GM19372 (cell line): ENCODE measurements at regions not wholly inside any gene's neighbourhood (a gene's known extent, or its start where the extent isn't known, plus 50 kb on each side); places are given as distances from the start of the nearest gene placed in this dataset.
"Not testable (repeated sequence)": the region's sequence is repeated elsewhere in the genome, so short reads cannot be mapped to it uniquely, and the experiment has no call there.

ENCODE experiments used
- ATAC-seq: cut with Tn5 transposase; IDR thresholded peaks from one replicate; pipeline ENCODE4 v1.9.1; 2021; ENCODE audit warnings: mild to moderate bottlenecking, low read depth, moderate library complexity; ENCODE audit not compliant: unreplicated experiment

DNA sequence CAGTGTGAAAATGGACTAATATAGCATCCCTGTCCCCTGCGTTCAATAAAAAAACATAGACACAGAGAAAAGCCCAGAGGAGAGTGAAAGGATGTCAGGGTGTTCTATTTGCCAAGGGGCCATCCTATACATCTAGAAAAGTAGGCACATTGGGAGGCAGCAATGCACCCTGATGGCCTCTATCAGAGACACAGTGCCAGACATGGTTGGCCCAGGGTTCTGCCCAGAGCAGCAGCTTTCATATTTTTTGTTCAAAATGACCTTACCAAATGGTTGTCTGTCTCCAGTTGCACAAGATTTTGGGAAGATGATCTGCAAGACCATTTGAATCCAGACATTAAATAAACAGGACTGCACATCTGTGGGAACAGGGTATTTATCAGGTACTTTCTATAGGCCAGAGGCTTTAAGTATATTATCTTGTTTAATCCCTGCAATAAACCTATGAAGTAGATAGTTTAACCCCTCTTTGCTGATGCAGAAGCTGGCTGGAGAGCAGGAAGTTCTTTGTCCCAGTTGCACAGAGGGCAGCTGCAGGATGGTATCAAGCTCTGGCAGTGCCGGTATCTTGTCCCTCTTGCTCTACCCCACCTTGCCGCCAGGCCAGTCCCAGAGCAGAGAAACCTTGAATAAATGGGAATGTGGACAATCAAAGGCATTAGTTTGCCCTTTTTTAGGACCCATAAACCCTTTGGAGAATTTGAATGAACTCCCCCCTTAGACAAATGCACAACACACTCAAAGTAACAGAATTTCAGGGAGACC, 171.8 kb upstream of the PWP1 start:
- no peak for ATAC-seq

DNA sequence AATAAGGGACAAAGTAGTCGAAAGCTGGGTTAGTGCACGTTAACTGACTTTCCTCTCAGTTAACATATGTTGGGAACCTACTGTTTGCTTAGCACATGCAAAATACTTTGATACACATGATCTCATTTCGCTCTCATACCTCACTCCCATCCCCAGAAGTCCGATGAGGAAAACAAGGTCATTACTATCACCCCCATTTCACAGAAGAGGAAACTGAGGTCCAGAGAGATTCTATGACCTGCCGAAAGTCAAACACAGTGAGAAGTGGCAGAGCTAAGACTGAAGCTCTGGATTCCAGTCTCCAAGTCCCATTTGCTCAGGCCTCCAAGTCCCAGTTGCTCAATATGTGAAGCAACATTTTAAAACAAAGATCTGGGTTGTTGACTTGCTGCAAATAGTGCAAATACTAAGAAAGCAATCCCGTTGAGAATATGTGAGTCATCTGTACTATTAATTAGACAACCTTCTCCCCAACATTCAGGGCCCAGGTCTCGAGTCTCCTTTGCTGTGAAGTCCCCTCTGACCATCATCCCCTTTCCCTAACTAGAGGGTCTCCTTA, 170.6 kb upstream of the PWP1 start:
- no peak for ATAC-seq

DNA sequence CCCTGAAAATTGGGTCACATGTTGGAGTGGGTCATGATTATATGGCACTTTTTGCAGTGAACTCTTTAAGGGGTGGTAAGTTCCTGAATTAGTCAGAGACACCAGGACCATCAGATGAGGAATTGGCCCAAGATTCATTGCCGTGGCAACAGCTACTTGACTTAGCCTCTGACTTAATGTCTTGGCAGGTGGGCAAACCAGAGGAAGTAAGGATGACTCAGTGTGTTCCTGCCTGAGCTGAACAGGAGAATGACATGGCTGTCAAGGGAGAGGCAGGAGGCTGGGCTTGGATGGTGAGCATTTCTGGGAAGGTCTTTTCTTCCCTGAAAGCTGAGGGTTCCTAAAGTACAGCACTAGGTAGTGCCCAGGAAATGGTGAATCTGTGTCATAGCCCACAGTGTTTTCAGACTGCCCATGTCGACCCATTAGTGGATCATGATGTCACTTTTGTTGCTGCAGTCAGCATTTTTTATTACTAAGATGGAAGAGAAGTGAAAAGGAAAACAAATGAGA, 170.1 kb upstream of the PWP1 start:
- no peak for ATAC-seq

DNA sequence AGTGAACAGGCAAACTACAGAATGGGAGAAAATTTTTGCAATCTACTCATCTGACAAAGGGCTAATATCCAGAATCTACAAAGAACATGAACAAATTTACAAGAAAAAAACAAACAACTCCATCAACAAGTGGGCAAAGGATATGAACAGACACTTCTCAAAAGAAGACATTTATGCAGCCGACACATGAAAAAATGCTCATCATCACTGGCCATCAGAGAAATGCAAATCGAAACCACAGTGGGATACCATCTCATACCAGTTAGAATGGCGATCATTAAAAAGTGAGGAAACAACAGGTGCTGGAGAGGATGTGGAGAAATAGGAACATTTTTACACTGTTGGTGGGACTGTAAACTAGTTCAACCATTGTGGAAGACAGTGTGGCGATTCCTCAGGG, 167.8 kb upstream of the PWP1 start:
- not testable (repeated sequence) for ATAC-seq

DNA sequence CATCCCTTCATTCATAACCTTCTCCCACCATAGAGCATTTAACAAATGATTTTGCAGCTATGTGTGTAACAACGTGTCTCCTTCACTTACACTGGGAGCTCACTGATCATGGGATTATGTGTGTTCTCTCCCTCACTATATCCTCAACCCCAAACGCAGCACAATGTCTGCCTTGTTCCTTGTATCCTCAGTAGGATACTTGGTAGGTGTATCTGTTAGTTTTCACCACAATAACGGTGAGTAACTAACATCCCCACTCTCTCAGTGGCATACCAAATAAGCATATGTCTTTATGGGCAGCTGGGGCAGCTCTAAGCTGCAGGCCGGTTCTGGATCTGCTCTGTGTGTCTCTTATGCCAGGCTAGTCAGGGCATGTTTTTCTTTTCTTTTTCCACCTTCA, 166.7 kb upstream of the PWP1 start:
- ATAC-seq, result no peak

DNA sequence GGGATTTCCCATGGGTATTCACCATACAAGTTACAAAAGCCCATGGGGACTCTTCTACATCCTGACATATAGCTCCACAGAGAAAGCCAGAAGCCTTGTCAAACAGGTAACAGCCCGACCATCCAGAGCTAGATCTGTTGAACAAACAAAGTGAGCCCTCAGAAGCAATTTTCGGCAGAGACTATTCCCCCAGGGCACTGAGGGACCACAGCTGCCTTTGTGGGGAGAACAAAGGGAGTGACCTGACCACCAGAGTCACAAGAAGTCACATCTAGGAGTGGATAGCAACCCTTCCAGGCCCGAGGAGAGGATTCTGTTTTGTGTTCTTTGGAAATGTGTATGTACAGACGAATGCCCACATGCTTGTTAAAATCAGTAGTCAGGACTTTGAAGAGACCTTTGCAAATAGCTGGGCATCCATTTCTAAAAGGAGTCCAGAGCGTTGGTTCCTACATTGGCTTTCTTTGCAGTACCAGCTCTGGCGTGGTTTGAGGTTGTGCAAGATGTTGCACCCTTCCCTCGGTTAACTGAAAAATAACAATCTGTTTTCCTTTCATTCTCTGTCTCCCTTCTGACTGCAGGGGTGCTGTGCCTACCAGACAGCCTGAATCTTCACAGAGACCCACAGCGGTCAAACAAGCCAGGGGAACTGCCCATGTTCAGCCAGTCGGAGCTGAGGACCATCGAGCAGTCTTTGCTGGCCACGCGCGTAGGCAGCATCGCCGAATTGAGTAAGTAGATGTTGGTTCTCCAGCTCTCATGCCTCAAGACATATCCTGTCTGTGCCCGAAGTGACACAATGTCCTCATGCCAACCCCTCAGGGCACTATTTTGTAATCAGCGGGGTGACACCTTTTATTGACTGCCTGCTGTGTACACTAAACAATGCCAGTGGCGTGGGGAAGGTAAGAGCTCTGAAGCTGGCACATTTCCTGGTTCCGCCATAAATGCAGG, 165.4 kb upstream of the PWP1 start:
- no peak for ATAC-seq

DNA sequence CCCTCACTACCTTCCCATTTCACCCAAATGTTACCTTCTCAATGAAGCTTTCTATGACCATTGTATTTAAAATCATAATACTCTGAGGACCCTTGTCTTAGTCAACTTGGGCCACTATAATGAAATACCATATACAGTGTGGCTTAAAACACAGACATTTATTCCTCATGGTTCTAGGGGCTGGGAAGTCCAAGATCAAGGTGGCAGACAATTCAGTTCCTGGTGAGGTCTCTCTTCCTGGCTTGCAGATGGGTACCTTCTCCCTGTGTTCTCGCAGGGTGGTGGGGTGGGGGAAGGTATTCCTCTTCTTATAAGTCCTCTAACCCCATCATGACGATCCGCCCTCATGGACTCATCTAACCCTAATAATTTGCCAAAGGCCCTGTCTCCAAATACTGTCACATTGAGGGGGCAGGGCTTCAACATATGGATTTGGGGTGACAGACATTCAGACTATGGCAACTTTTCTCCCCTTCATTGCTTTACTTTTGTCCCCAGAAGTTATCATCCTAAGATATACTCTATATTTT, 163.7 kb upstream of the PWP1 start:
- no peak for ATAC-seq

DNA sequence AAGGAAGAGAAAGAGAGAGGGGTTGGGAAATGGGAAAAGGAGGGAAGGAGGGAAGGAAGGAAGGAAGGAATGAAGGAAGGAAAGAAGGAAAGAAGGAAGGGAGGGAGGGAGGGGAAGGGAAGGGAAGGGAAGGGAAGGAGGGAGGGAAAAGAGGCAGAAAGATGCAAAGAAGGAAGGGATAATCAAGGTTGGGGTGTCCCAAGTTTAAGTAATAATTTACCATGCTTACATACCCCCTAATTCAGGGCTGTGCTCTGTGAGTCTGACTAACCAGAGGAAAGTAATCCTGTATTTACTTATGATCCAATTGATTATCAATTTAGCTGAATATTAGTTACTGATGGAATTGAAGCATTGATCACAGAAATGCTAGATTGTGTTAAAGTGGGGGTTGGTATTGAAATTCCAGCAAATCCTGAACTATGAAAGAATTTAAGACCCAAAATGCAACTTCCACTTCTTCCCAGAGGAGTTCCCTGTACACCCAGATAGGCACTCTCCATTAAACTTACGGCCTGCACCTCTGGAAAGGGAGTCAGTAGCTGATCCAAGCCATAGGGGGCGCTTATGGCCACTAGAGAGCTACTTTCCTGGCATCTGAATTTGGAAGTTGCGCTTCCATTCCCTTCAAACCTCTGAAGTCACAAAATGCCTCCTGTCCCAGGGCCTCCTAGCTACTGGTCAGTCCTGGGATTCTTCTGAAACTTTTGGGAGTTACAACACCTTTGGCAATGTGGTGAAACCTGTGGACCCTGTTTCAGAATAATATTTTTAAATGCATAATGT, 162.7 kb upstream of the PWP1 start:
- no peak for ATAC-seq

DNA sequence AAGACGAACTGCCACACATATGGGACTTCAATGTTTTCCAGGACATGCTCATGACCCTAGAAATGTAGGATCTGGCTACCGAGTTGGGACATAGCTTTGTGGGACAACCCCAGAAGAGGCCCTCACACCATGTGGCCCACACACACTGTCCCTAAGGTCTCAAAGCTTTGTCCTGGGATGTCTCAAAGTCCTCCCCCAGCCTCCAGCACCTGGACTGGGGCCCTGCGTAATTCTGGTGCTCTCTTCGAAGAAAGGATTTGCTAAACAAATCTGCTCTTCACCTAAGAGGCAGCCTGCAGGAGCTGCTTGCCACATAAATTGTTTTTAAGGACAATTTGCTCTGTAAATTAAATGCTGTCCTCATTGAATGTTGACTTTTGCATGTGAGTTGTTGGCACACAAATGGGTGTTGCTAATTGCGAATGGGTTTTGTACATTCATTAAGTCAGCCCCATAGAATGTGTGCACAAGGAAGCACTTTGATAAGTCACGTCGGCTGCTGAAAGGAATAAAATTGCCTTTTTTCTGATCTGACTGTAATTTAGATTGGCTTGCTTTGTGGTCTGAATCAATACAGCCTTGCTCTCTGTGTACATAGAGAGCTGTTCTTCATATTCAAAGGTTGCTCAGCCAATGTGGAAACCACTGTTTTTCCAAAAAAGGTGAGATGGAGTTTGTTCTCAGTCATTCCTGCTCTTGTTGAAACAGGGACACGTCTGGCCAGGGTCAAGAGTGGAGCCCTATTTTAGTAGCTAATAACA, 161.6 kb upstream of the PWP1 start:
- ATAC-seq, result no peak

DNA sequence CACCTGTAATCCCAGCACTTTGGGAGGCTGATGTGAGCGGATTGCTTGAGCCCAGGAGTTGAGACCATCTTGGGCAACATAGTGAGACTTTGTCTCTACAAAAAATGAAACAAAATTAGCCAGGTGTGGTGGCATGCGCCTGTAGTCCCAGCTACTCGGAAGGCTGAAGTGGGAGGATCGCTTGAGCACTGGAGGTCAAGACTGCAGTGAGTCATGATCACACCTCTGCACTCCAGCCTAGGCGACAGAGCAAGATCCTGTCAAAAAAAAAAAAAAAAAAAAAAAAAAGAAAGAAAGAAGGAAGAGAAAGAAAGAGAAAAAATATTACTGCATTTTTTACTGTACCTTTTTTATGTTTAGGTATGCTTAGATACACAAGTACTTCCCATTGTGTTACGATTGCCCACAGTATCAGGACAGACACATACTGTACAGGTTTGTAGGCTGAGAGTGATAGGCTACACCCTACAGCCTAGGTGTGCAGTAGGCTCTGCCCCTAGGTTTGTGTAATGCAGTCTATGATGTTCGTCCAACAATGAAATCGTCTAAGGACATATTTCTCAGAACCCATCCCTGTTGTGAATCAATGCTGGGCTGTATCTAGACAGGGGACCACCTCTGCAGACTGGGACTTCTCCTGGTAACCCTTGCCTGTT, 160.4 kb upstream of the PWP1 start:
- ATAC-seq, result no peak

DNA sequence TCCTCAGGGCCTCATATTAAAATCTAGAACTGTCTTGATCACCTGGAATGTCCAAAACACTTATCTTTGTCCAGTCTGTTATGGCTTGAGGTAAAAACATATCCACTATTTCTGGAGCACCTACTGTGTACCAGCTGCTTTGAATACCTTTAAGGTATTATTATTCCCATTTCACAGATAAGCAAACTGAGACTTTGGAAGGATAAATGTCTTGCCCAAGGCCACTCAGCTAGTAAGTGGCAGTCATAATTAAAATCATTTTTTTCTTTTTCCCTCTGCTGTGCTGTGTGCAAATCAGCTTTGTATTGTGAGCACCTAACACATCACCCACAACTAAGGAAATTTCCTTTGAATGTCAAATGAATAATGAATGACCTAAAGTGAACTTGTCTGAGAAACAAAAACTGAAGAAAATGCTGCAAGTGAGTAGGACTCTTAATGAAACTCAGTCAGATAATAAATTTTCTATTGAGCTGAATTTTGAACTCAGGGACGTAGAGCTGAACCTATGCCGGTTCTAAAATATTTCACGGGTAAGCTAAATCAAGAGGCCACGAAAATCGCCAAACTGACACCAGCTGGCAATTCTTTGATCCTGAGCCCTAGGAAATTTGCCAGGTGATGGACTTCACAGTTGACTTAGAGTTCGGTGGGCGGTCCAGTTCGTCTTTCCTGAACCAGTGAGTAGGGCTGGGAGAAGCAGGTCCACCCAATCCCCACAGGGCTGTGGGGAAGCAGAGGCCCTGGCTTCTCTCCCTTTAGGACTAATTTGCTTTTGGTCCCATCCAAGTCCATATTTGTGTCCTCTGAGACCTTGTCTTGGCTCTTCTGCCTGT, 159.7 kb upstream of the PWP1 start:
- ATAC-seq, result no peak

DNA sequence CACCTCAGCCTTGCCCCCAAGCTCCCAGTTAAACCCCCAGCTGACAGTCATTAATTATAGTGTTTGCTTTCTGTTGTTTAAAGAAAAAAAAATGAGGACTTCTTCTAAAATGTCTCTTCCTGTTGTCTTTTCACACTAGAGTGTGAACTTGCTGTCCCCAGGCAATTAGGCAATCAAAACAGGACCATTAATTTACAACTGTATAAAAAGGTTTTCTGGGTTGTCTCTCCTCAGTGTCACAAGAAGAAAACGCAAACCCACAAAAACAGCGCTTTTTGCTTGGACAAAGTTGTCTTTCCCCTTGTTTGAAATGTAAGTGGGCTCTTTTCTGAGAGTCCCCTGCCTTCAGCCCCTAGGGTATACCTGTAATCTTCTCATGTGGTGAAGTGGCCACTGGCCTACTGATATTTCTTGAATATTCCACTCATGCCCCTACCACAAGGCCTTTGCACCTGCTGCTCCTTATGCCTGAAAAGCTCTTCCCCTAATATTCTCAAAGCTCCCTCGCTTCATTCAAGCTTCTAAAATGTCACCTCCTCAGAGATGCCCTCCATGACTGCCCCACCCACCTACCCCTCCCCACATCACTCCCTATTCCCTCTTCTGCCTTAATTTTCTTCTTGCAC, 158.9 kb upstream of the PWP1 start:
- no peak for ATAC-seq

DNA sequence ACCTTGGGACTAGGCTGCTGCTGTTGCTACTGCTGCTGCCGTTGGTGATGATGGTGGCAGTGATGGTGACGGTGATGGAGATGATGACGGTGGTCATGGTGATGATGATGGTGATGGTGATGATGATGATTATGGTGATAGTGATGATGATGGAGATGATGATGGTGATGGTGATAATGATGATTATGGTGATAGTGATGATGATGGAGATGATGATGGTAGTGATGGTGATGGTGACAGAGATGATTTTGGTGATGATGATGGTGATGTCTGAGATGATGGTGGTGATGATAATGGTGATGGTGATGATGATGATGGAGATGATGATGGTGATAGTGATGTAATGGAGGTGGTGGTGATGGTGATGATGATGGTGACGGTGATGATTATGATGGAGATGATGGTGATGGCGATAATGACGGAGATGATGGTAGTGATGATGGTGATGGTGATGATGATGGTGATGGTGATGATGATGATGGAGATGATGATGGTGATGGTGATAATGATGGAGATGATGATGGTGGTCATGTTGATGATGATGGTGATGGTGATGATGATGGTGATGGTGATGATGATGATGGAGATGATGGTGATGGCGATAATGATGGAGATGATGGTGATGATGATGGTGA, 156.8 kb upstream of the PWP1 start:
- no peak for ATAC-seq

DNA sequence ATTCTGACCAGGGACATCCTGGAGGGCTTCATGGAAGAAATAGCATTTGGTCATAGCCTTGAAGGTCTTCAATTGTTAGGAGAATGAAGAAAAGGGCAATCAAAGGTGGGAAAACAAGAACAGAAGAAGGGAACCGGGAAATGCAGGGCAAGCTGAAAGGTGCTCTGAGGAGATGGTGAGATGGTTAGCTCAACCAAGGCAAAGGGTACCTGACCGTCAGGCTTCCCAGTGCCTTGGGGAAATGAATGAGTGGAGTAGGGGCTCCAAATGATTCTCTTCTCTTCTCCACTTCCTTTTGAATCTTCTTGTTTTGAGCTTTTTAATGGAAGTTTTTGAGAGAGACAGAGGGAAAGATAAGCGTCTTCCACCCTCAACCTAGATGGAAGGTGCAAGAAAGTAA, 155.6 kb upstream of the PWP1 start:
- no peak for ATAC-seq

DNA sequence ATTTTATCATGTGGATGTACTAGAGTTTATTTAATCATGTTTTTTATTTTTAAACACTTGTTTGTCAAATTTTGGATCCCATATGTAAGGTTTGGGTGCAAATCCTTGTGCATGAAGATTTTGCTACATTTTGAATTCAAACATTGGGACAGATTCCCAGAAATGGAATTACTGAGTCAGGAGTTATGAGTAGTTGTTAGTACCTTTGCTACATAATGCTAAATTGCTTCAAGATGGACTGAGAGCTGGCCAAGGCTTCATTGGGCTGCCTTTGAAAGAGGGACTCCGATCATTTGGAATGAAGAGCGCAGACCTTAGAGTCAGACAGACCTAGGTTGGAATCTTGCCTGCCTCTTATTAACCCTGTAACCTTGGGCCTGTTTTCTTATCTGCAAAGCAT, 154.9 kb upstream of the PWP1 start:
- no peak for ATAC-seq

DNA sequence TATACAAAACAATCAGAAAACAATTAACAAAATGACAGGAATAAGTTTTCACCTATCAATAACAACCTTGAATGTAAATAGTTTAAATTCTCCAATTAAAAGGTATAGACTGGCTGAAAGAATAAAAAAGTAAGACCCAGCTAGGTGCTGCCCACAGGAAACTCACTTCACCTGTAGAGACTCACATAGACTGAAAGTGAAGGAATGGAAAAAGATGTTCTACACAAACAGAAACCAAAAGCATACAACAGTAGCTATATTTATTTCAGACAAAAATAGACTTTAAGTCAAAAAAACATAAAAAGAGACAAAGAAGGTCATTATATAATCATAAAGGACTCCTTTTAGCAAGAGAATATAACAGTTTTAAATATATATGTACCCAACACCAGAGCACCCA, 152.4 kb upstream of the PWP1 start:
- ATAC-seq, result peak; percentile 94

DNA sequence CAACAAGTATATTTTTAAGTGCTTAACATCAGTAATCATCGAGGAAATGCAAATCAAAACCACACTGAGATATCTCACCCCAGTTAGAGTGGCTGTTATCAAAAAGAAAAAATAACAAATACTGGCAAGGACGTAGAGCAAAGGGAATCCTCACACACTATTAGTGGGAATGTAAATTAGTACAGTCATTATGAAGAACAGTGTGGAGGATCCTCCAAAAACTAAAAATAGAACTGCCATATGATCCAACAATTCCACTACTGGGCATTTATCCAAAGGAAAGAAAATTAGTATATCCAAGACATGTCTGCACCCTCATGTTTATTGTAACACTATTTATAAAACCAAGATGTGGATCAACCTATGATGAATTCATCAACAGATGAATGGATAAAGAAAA, 149.0 kb upstream of the PWP1 start:
- ATAC-seq, result no peak
